D341Med (cell line): ENCODE measurements at regions not wholly inside any gene's neighbourhood (a gene's known extent, or its start where the extent isn't known, plus 50 kb on each side); places are given as distances from the start of the nearest gene placed in this dataset.

Source experiments
- DNase-seq: peaks from one replicate; pipeline ENCODE4 v3.0.0; 2012; ENCODE audit warnings: low spot score

- DNase-seq: no peak
Observed at GRCh38 chr7:19209166-19209696, 64.0 kb upstream of the FERD3L start.

DNA sequence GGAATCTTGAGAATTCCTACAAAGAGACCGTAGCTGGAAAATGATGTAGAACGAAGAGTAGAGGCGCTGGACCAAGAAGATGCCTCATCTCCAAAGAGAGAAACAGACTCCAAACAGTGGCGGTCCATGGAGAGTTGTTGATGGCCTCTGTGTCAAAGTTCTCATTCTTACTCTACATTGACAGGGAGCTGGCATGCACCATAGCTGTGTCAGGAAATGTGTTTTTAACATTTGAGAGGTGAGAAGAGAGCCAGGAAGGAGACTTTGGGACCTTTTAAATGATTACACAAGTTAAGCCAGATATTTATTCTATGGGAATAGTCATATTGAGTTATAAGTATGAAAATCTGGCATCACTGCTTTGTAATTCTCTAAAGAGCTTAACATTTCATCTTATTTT is 61.5 kb upstream of the FERD3L start:
- DNase-seq: no peak

DNA sequence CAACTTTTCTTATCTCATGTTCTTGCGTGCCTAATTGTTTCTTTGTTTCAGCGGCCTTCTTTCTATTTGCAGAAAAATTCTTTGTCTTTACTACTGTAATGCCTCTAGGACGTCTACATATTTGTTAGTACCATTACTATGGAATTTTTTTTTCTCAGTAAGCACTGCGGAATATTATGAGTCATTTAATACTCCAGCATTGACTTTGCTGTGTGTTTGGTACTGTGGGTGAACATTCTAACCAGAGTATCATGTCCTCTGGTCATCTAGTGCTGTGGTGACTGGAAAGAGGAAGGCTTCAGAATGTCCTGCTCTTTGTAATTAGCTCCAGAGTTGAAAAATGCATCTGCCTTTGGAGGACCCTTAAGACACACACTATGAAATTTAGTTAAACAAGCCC is 58.5 kb upstream of the FERD3L start:
- DNase-seq: no peak

- DNase-seq: no peak
Observed at GRCh38 chr7:19202599-19202998, 57.4 kb upstream of the FERD3L start.
